Muscle layer of duodenum (tissue), 2 donors: ENCODE measurements at regions not wholly inside any gene's neighbourhood (a gene's known extent, or its start where the extent isn't known, plus 50 kb on each side); places are given as distances from the start of the nearest gene placed in this dataset.
"Not testable (repeated sequence)": the region's sequence is repeated elsewhere in the genome, so short reads cannot be mapped to it uniquely, and the experiment has no call there.

Source experiments
- H3K27ac ChIP-seq: one replicate; pipeline ENCODE4 v1.7.0; 2013; ENCODE audit warnings: mild to moderate bottlenecking, low read length
- H3K27me3 ChIP-seq: one replicate; pipeline ENCODE4 v1.7.0; 2013; ENCODE audit warnings: low read depth, mild to moderate bottlenecking, control low read depth, low read length
- H3K36me3 ChIP-seq, 2 donors: one replicate each; pipeline ENCODE4 v1.7.0; 2013; ENCODE audit warnings: low read length in 2 of 2, control low read depth in 1 of 2, mild to moderate bottlenecking in 1 of 2; ENCODE audit not compliant: insufficient read depth in 2 of 2, control insufficient read depth in 1 of 2
- H3K4me1 ChIP-seq, 2 donors: one replicate each; pipeline ENCODE4 v1.7.0; 2013; ENCODE audit warnings: low read length in 2 of 2, mild to moderate bottlenecking in 2 of 2, control low read depth in 1 of 2, moderate library complexity in 1 of 2; ENCODE audit not compliant: insufficient read depth in 2 of 2, control insufficient read depth in 1 of 2
- H3K4me3 ChIP-seq, 2 donors: one replicate each; pipeline ENCODE4 v1.7.0; 2013; ENCODE audit warnings: low read length in 2 of 2, low read depth in 1 of 2, mild to moderate bottlenecking in 1 of 2
- H3K9me3 ChIP-seq, 2 donors: one replicate each; pipeline ENCODE4 v1.7.0; 2013; ENCODE audit warnings: low read length in 2 of 2, control low read depth in 1 of 2, mild to moderate bottlenecking in 1 of 2; ENCODE audit not compliant: control insufficient read depth in 1 of 2
- donor health status: healthy.

DNA sequence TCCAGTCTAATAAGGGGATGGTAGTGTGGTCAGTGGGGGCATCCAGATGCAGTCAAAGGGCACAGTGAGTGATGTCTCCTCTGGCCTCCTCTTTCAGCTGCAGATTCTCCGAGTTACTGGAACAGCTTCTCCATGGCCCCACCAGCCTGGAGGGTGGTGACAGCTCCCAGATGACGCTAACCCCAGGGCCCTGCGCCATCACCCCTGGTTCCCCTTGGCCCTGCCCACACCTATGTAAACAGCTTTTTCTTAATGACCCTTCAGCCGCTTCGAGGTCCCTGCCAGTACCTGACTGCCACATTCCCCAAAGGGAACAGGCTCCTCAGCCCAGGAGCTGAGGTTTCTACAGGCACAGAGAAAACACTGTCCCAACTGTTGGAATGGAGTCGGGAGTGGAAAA is 235.0 kb downstream of the POTED start:
- H3K27me3 ChIP-seq, H3K9me3 ChIP-seq, H3K4me3 ChIP-seq, H3K36me3 ChIP-seq, H3K27ac ChIP-seq, H3K4me1 ChIP-seq: not testable (repeated sequence)

DNA sequence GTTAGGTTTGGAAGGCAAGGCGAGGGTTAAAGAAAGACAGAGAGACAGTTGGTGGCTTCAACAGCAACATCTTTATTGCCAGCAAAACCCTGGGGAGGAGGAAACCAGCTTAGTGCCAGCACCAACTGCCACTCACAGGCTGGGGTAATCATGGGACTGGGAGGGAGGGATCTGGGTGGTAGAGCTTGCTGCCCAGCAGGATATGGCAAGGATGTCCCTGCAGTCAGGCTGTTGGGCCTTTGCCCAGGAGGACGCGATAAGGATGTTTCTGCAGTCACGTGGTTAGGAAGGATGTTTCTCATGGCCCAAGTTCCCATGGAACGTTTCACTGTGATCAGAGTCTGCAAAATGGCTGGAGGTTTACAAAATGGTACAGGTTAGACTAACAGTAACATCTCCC is 233.5 kb downstream of the POTED start:
- not testable (repeated sequence) for H3K4me3 ChIP-seq, H3K27me3 ChIP-seq, H3K4me1 ChIP-seq, H3K27ac ChIP-seq, H3K9me3 ChIP-seq, H3K36me3 ChIP-seq

DNA sequence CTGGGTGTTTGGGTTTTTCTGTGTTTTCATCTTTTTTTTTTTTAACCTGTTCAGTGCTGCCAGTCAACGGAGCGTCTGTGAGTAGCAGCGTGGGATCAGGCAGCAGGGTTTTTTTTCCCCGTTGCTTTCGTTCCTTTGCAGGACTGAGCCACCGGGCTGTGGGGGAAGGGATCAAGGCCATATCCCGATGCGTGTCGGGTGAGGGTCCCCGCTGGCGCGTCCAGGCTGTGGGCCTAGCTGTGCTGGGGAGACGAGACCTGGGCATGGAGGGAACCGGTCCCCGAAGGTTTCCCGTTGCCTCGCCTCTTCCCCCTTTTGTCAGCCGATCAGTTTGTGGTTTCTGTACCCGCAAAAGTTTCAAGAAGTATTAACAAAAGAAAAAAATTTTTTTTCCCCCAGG is 218.1 kb downstream of the POTED start:
- not testable (repeated sequence) for H3K4me1 ChIP-seq, H3K4me3 ChIP-seq, H3K27ac ChIP-seq, H3K9me3 ChIP-seq, H3K27me3 ChIP-seq, H3K36me3 ChIP-seq

DNA sequence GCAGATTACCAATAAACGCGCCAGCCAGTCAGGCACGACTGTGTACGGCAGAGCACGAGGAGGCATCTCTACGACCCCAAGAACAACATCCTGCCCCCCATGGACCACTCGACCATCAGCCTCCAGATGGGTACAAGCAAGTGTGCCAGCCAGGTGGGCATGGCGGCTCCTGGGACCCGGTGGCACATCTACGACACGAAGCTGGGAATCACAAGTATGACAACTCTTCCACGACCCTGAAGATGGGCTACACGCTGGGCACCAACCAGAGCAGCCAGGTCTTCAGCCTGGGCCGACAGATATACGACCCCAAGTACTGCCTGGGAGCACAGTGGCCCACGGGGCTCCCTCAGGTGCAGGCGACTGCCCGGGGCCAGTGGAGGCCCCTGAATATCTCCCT is 217.6 kb downstream of the POTED start:
- Histone ChIP-seq H3K4me1 (no peaks in the 10 kb centered on the region), H3K27me3 (no peaks in the 10 kb centered on the region), H3K36me3 (no peaks in the 10 kb centered on the region), H3K9me3 (peaks cover 0 to 8% of the 10 kb centered on the region in 2 donors), H3K4me3 (no peak overlapping the region), H3K27ac (no peak overlapping the region)

DNA sequence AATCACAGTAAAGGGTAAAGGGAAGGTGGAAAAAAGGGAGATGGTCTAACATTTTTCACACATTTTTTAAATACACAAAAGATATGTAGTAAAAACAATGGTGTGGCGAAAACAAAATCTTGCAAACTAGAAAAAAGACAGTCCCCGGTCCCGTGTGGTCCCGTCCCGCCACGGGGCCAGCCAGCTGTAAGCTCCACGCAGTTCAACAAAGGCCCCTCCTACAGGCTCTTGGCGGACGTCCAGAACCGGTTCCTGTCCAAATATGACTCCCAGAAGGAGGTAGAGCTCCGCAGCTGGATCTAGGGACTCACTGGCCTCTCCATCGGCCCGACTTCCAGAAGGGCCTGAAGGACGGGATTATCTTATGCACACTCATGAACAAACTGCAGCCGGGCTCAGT is 216.9 kb downstream of the POTED start:
- not testable (repeated sequence) for H3K27ac ChIP-seq, H3K27me3 ChIP-seq, H3K9me3 ChIP-seq, H3K36me3 ChIP-seq, H3K4me1 ChIP-seq, H3K4me3 ChIP-seq

DNA sequence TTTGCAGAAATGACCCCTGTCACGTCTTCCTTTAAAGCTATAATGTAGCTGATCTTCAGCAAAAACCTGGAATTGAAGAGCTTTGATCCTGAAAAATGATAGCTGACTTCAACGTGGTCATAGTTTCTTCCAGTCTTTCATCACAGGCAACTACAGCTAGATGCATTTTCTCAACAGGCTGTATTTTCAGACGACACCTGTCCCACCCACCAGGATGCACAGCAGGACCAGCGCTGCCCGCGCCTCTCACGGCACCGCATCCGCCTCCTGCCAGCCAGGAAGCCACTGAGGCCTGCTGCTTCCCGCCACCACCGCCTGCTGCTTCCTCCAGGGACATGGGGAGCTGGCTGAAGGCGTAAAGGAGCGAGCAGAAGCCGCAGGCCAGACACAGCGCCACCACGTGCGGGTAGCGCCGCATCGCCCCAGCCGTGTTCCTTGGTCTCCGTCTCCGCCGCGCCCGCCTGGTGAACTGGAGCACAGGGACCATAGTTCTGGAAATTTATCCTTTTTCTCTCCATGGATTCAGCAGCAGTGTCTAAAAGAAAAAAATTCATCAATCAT is 215.7 kb downstream of the POTED start:
- not testable (repeated sequence) for H3K36me3 ChIP-seq, H3K4me3 ChIP-seq, H3K27me3 ChIP-seq, H3K9me3 ChIP-seq, H3K4me1 ChIP-seq, H3K27ac ChIP-seq

DNA sequence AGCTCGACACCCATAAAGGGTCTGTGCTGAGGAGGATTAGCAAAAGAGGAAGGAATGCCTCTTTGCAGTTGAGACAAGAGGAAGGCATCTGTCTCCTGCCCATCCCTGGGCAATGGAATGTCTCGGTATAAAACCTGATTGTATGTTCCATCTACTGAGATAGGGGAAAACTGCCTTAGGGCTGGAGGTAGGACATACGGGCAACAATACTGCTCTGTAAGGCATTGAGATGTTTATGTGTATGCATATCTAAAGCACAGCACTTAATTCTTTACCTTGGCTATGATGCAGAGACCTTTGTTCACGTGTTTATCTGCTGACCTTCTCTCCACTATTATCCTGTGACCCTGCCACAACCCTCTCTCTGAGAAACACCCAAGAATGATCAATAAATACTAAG is 210.7 kb downstream of the POTED start:
- H3K4me1 ChIP-seq, H3K36me3 ChIP-seq, H3K4me3 ChIP-seq, H3K9me3 ChIP-seq, H3K27ac ChIP-seq, H3K27me3 ChIP-seq: not testable (repeated sequence)

DNA sequence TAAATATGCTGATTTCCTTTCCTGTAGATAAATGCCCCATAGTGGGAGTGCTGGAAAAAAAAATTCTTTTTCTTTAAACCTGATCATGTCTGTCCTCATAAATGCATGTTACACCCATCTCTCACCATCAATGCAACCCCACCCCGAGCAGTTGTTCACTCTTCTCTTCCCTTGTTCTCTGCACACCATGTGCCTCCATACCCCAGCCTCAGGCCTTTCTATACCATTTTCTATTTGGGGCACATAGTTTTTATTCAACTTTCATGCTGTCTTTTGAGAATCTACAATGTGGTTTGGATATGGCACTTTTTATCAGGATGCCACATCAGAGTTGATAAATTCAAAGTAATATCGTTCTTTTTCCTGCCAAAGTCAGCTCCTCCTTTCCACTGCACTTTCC is 202.6 kb downstream of the POTED start:
- not testable (repeated sequence) for H3K27me3 ChIP-seq, H3K27ac ChIP-seq, H3K4me3 ChIP-seq, H3K36me3 ChIP-seq, H3K4me1 ChIP-seq, H3K9me3 ChIP-seq

DNA sequence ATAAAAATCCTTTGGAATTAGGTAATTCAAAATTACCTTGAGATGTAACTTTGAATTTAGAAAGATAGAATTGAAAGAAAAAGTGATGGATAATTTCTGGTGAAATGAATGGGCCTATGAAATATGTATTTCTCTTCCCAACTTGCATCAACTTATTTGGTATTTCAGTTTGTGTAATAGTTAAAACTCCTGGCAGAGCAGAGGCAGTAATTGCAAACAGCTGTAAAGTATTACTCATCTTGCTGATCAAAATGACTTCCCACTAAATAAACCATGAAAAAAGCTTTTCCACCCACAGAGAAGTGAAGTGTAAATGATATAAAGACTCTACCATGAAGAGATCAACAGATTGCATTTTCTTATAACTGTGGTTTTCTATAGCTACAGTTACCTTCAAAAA is 201.0 kb downstream of the POTED start:
- not testable (repeated sequence) for H3K9me3 ChIP-seq, H3K4me1 ChIP-seq, H3K27me3 ChIP-seq, H3K36me3 ChIP-seq, H3K4me3 ChIP-seq, H3K27ac ChIP-seq

DNA sequence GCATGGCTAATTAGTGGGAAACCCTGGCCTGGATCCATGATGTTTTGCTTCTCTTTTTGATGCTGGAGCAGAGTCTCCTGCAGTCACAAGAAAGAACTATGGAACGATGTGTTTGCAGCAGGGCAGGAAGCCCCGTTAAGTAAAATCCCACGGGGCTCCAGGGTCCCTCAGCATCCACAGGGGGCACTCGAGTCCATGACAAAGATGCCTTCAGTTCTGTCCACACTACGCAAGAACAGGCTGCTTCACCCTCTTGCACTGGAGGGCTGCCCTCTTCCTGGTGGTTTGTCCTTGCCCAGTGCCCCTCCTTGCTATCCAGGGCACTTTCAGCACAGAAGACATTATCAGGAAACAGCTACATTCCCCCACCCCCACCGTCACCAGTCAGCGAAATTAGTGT is 196.9 kb downstream of the POTED start:
- not testable (repeated sequence) for H3K4me1 ChIP-seq, H3K36me3 ChIP-seq, H3K9me3 ChIP-seq, H3K4me3 ChIP-seq, H3K27ac ChIP-seq, H3K27me3 ChIP-seq

DNA sequence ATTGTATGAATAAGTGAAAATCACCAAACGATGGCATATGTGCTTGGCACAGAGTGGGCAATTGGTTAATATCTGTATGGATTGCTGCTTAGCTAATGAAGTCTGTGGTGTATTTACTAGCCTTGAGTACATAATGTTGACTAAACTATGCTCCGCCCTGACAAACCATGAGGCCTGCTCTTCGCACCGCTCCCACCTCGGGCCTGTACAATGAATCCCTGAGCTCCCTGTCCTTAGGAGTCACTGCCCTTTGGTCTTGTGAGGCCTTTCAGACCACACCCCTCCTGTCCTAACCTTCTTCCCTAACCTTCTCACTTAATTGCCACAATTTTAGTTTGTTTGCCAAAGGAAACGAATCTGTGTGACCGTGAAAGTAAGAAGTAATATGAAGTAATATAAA is 193.2 kb downstream of the POTED start:
- H3K27ac ChIP-seq, H3K4me1 ChIP-seq, H3K4me3 ChIP-seq, H3K27me3 ChIP-seq, H3K36me3 ChIP-seq, H3K9me3 ChIP-seq: not testable (repeated sequence)
